Prostate gland (tissue), 2 donors: ENCODE measurements at regions not wholly inside any gene's neighbourhood (a gene's known extent, or its start where the extent isn't known, plus 50 kb on each side); places are given as distances from the start of the nearest gene placed in this dataset.

Experiments
- DNase-seq: peaks from one replicate; pipeline ENCODE4 v3.0.0-alpha.2; 2019; ENCODE audit warnings: low spot score
- H3K27ac ChIP-seq, 2 donors: fragments of 200-600 bp; sonication (generic); 2 replicates each; pipeline ENCODE4 v1.5.1; 2017 to 2019
- H3K27me3 ChIP-seq: fragments of 200-600 bp; sonication (generic); replicated peaks from 2 replicates; pipeline ENCODE4 v1.5.1; 2019; ENCODE audit not compliant: insufficient read depth
- H3K36me3 ChIP-seq, 2 donors: fragments of 200-600 bp; sonication (generic); 1 replicate in 1 of 2; 2 replicates in 1 of 2; pipeline versions ENCODE4 v1.5.1 to v1.8.1; 2017 to 2019
- H3K4me1 ChIP-seq: fragments of 200-600 bp; sonication (generic); replicated peaks from 2 replicates; pipeline ENCODE4 v1.5.1; 2019
- H3K4me3 ChIP-seq, 2 donors: fragments of 200-600 bp; sonication (generic); 2 replicates each; pipeline ENCODE4 v1.5.1; 2017 to 2019
- H3K9me3 ChIP-seq: fragments of 200-600 bp; sonication (generic); 2 replicates; pipeline ENCODE4 v1.5.1; 2017
- POLR2A ChIP-seq: fragments of 450-650 bp; IDR thresholded peaks from one replicate; pipeline ENCODE4 v1.6.1; 2016; ENCODE audit warnings: antibody characterized with exemption, mild to moderate bottlenecking
- POLR2AphosphoS5 ChIP-seq: sonication (generic); formaldehyde crosslinking; IDR thresholded peaks from one replicate; pipeline ENCODE4 v1.6.1; 2017; ENCODE audit warnings: antibody characterized with exemption
- WGBS: methylation state at CpG from one replicate; pipeline ENCODE4 v1.1.5; 2018; 5-methylcytosine and 5-hydroxymethylcytosine counted together
- intact Hi-C: fragments of 100-400 bp; cut with DNase I; formaldehyde crosslinking; loops from one replicate; pipeline ENCODE4 v1.14.2; 2022
- TF ChIP-seq, protein P1 (sequence below), 4 experiments: fragments of 200-600 bp in 2 of 4; fragments of 450-650 bp in 2 of 4; sonication (generic) in 2 of 4; IDR thresholded peaks; 1 replicate in 3 of 4; 2 replicates in 1 of 4; pipeline ENCODE4 v1.5.1; 2016 to 2019; ENCODE audit warnings: antibody characterized with exemption in 4 of 4, mild to moderate bottlenecking in 2 of 4, moderate library complexity in 2 of 4

DNA sequence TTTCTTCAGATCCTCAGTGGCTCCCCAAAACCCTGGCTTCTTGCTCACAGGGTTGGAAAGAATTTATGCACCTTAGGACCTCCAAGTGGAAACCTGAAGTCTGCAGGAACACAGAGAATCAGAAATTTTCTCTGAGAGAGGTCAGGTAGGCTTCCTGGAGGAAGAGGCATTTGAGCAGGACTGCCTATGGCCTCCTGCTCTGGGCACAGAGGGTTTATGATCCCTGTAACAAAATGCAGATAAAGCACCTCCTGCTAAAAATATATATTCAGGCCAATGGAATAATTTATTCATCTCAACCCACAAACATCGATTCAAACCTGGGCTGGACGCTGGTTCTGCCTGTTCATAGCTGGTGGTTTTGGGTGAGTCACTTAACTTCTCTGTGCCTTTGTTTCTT, 68.1 kb upstream of the FGF3 start:
- Histone ChIP-seq H3K4me1 (no peaks in the 10 kb centered on the region), H3K27me3 (no peaks in the 10 kb centered on the region), H3K27ac (no peak overlapping the region), H3K36me3 (no peaks in the 10 kb centered on the region), H3K9me3 (no peaks in the 10 kb centered on the region), H3K4me3 (no peak overlapping the region)
- TF ChIP-seq POLR2A (no peak), POLR2AphosphoS5 (no peak)
- TF ChIP-seq, protein P1, sequence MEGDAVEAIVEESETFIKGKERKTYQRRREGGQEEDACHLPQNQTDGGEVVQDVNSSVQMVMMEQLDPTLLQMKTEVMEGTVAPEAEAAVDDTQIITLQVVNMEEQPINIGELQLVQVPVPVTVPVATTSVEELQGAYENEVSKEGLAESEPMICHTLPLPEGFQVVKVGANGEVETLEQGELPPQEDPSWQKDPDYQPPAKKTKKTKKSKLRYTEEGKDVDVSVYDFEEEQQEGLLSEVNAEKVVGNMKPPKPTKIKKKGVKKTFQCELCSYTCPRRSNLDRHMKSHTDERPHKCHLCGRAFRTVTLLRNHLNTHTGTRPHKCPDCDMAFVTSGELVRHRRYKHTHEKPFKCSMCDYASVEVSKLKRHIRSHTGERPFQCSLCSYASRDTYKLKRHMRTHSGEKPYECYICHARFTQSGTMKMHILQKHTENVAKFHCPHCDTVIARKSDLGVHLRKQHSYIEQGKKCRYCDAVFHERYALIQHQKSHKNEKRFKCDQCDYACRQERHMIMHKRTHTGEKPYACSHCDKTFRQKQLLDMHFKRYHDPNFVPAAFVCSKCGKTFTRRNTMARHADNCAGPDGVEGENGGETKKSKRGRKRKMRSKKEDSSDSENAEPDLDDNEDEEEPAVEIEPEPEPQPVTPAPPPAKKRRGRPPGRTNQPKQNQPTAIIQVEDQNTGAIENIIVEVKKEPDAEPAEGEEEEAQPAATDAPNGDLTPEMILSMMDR (IDR thresholded peaks at IDR 0.05) = no peak
- no peak for DNase-seq
- 94% methylated on average over 2 of the region's 2 CpGs for WGBS
- intact Hi-C loops = loop anchor here (5.0 kb wide), 1 partner anchor 200 kb away; no protein-coding TSS in a partner anchor

DNA sequence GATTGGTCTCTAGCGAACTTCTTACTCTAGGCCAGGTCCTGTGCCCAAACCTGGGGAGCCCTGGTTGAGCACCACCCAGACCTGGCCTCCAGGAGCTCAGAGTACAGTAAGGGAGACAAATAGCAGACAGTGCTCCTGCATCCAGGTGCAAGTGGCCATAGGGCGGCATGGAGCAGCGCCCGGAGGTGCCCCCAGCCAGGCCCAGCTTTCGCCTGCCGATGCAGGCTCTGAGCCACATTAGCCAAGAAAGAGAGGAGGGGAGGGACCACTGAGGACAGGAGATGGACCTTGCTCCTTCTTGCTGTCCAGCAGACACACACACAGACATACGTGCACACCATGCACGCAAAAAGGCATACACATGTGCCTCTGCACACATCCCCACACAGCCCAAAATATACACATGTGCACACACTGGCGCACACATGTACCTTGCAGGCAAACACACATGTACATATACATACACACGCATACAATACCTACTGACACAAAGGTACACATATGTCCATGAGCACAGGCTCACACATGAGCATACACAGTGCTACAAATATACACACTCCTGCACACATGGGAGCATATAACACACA, 68.7 kb upstream of the FGF3 start:
- Histone ChIP-seq H3K4me1 (no peaks in the 10 kb centered on the region), H3K27ac (no peak overlapping the region), H3K9me3 (no peaks in the 10 kb centered on the region), H3K36me3 (no peaks in the 10 kb centered on the region), H3K4me3 (no peak overlapping the region), H3K27me3 (no peaks in the 10 kb centered on the region)
- WGBS = 86% methylated on average over 10 of the region's 10 CpGs
- DNase-seq = no peak
- TF ChIP-seq POLR2AphosphoS5 = no peak
- no peak for TF ChIP-seq POLR2A
- TF ChIP-seq, protein P1 (IDR thresholded peaks at IDR 0.05) = no peak
- intact Hi-C loops = loop anchor here (5.0 kb wide), 1 partner anchor 201 kb away; no protein-coding TSS in a partner anchor

DNA sequence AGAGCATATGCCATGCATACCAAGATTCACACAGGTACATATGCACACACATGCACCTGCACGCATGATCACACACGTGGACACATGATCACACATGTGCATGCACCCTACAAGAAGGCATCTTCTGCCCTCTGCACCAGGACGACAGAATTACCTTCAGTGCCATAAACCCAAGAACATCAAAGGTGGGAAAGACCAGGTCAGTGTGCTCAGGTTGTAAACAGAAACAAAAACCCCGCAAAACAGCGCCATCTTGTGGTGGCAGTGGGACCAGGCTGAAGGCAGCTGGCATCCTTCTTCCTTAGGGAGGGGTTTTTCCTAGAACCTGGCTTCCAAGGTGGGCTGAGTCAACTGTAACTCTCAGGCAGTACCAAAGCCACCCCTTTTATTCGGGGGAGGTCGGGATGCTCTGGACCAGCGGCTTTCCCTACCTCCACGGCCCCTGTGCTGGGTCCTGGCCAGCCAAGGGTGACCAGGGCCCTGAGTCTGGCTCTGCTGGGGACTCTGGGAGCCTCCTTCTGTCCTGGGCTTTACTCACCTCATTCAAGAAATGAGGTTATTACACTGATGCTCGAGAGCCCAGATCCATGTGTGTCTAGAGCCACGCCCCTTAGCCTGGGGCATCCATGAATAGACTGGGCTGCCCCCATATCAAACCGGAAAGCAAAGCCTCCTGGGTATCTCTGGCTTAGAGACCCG, 69.4 kb upstream of the FGF3 start:
- Histone ChIP-seq H3K36me3 (no peaks in the 10 kb centered on the region), H3K27ac (no peak overlapping the region), H3K9me3 (no peaks in the 10 kb centered on the region), H3K4me1 (no peaks in the 10 kb centered on the region), H3K27me3 (no peaks in the 10 kb centered on the region), H3K4me3 (no peak overlapping the region)
- TF ChIP-seq, protein P1 (IDR thresholded peaks at IDR 0.05) = peak; percentile 64 to 88 (median 80)
- TF ChIP-seq POLR2AphosphoS5 = no peak
- 32% methylated on average over 13 of the region's 13 CpGs for WGBS
- intact Hi-C loops = loop anchor here (5.0 kb wide), 1 partner anchor 201 kb away; no protein-coding TSS in a partner anchor
- peak; percentile 55 for DNase-seq

DNA sequence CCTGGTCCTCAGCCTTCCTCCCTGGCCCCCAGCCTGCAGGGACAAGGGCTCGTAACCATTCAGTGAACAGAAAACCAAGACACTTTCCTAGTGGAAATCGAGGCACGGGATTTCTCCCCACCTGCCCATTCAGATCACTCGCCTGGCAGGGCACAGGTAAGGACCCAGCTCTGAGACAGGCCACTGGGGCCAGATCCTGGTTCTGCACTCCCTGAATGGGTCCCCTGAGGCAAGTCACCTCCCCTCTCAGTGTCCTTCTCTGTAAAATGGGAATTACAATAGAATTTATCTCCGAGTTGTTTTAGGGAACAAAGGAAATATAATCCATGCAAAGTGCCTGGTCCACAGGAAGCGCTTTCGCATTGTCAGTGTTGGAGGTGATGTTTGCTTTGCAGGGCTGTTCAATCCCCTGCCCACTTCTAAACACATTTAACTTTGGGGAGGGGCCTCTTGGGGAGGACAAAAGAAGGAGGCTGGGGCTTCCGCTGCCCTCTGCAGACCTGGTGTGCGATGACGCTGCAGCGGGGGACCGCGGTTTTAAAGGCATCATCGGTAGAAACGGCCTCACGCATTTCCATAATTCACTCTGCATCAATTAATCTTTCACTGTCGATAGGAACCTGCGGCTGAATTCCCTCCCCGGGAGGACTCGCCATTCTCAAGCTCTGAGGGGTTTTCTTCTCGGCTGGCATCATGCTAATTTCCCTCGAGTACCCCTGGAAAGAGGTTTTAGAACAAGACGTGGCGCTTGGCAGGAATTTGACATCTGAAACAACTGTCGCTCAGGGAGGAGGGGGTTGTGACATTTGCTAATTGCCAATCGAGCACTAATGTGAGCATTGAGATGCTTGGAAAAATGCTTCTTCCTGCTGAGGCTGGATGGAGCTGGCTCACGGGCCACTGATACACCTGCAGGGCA, 70.4 kb upstream of the FGF3 start:
- 57% methylated on average over 27 of the region's 27 CpGs for WGBS

More for the DNA sequence above, 70.4 kb upstream of the FGF3 start:
- intact Hi-C loops = loop anchor here (5.0 kb wide), 1 partner anchor 202 kb away; no protein-coding TSS in a partner anchor
- no peaks in the 10 kb centered on the region for H3K36me3 ChIP-seq
- no peak overlapping the region for H3K27ac ChIP-seq
- H3K4me3 ChIP-seq = no peak overlapping the region
- H3K27me3 ChIP-seq = no peaks in the 10 kb centered on the region
- no peaks in the 10 kb centered on the region for H3K4me1 ChIP-seq
- H3K9me3 ChIP-seq = no peaks in the 10 kb centered on the region
- DNase-seq = no peak
- TF ChIP-seq, protein P1 (IDR thresholded peaks at IDR 0.05) = no peak
- TF ChIP-seq POLR2A (no peak), POLR2AphosphoS5 (no peak)
